Esophagus muscularis mucosa (tissue), 3 donors: ENCODE measurements at regions not wholly inside any gene's neighbourhood (a gene's known extent, or its start where the extent isn't known, plus 50 kb on each side); places are given as distances from the start of the nearest gene placed in this dataset.

Source experiments
- CTCF ChIP-seq, 3 experiments: fragments of 200-600 bp in 2 of 3; fragments of 450-650 bp in 1 of 3; sonication (generic) in 2 of 3; IDR thresholded peaks; one replicate each; pipeline ENCODE4 v1.5.1; 2017 to 2019; ENCODE audit warnings: antibody characterized with exemption in 3 of 3, mild to moderate bottlenecking in 2 of 3, moderate library complexity in 1 of 3
- POLR2A ChIP-seq: fragments of 450-650 bp; IDR thresholded peaks from one replicate; pipeline ENCODE4 v1.6.1; 2017; ENCODE audit warnings: antibody characterized with exemption, moderate library complexity, mild to moderate bottlenecking, low read depth
- POLR2AphosphoS5 ChIP-seq, 2 donors: sonication (generic); formaldehyde crosslinking; IDR thresholded peaks; one replicate each; pipeline ENCODE4 v1.6.1; 2017; ENCODE audit warnings: antibody characterized with exemption in 2 of 2

GRCh38 chr15:96124436-96124835 is 206.1 kb upstream of the NR2F2 start:
- no peak for TF ChIP-seq CTCF (IDR thresholded peaks at IDR 0.05)
- no peak for TF ChIP-seq POLR2A
- no peak for TF ChIP-seq POLR2AphosphoS5 (IDR thresholded peaks at IDR 0.05)
